CD4-positive, alpha-beta T cell treated with Interleukin-17A for 4 hours (primary cell): ENCODE measurements at regions not wholly inside any gene's neighbourhood (a gene's known extent, or its start where the extent isn't known, plus 50 kb on each side); places are given as distances from the start of the nearest gene placed in this dataset.

ENCODE experiments used
- DNase-seq: peaks from one replicate; pipeline ENCODE4 v3.0.0-alpha.2; 2020; ENCODE audit warnings: mixed read lengths

GRCh38 chr2:136062066-136062837 is 55.7 kb downstream of the CXCR4 start:
- no peak for DNase-seq

GRCh38 chr2:136060416-136060815 is 57.5 kb downstream of the CXCR4 start:
- DNase-seq, result no peak

GRCh38 chr2:136059036-136059472 is 58.9 kb downstream of the CXCR4 start:
- DNase-seq, result no peak

- no peak for DNase-seq
Measured at GRCh38 chr2:136058262-136058661, 59.7 kb downstream of the CXCR4 start.

- DNase-seq, result no peak
Measured at GRCh38 chr2:136057802-136058140, 60.2 kb downstream of the CXCR4 start.

- DNase-seq, result peak; percentile 23
Measured at GRCh38 chr2:136057023-136057801, 60.7 kb downstream of the CXCR4 start.

GRCh38 chr2:136055929-136056688 is 61.8 kb downstream of the CXCR4 start:
- no peak for DNase-seq

- no peak for DNase-seq
Measured at GRCh38 chr2:136054856-136055255, 63.1 kb downstream of the CXCR4 start.

- DNase-seq, result no peak
Measured at GRCh38 chr2:136052369-136053362, 65.3 kb downstream of the CXCR4 start.

- DNase-seq, result no peak
Measured at GRCh38 chr2:136051725-136052048, 66.3 kb upstream of the DARS1 start.

GRCh38 chr2:136051001-136051724 is 65.7 kb upstream of the DARS1 start:
- DNase-seq, result peak; percentile 23

- no peak for DNase-seq
Measured at GRCh38 chr2:136049991-136050920, 64.8 kb upstream of the DARS1 start.

- DNase-seq, result no peak
Measured at GRCh38 chr2:136049011-136049742, 63.8 kb upstream of the DARS1 start.

- DNase-seq, result no peak
Measured at GRCh38 chr2:136045835-136046570, 60.6 kb upstream of the DARS1 start.

- DNase-seq, result no peak
Measured at GRCh38 chr2:136045344-136045743, 59.9 kb upstream of the DARS1 start.
